GM23338 (cell line): ENCODE measurements at regions not wholly inside any gene's neighbourhood (a gene's known extent, or its start where the extent isn't known, plus 50 kb on each side); places are given as distances from the start of the nearest gene placed in this dataset.

Experiments used
- ATAC-seq: fragments of 200-7000 bp; cut with Tn5 transposase; 3 replicates; pipeline ENCODE4 v1.9.1; 2020
- DNase-seq: peaks from one replicate; pipeline ENCODE4 v3.0.0-alpha.2; 2015; ENCODE audit warnings: low spot score
- H2AFZ ChIP-seq: fragments of 200-600 bp; sonication (generic); 2 replicates; pipeline ENCODE4 v1.8.0; 2016; ENCODE audit warnings: antibody characterized with exemption, mild to moderate bottlenecking, moderate library complexity
- H3F3A ChIP-seq: fragments of 200-600 bp; sonication (generic); replicated peaks from 2 replicates; pipeline ENCODE4 v1.8.0; 2017; ENCODE audit warnings: antibody characterized with exemption, mixed run types, low read depth
- H3K27ac ChIP-seq: fragments of 200-600 bp; sonication (generic); 2 replicates; pipeline ENCODE4 v1.6.1; 2016; ENCODE audit warnings: low read depth
- H3K27me3 ChIP-seq: fragments of 200-600 bp; sonication (generic); 2 replicates; pipeline ENCODE4 v1.8.0; 2016; ENCODE audit warnings: mild to moderate bottlenecking, mixed run types, moderate library complexity; ENCODE audit not compliant: insufficient read depth
- H3K36me3 ChIP-seq: fragments of 200-600 bp; sonication (generic); 2 replicates; pipeline ENCODE4 v1.8.0; 2016; ENCODE audit warnings: mild to moderate bottlenecking; ENCODE audit not compliant: insufficient read depth
- H3K4me1 ChIP-seq: fragments of 200-600 bp; sonication (generic); 2 replicates; pipeline ENCODE4 v1.8.0; 2016; ENCODE audit warnings: mild to moderate bottlenecking, moderate library complexity; ENCODE audit not compliant: insufficient read depth
- H3K4me2 ChIP-seq: fragments of 200-600 bp; sonication (generic); 2 replicates; pipeline ENCODE4 v1.7.1; 2017; ENCODE audit warnings: mixed run types
- H3K4me3 ChIP-seq: fragments of 200-600 bp; sonication (generic); 2 replicates; pipeline ENCODE4 v1.6.1; 2016; ENCODE audit warnings: mixed run types
- H3K79me2 ChIP-seq: fragments of 200-600 bp; sonication (generic); replicated peaks from 2 replicates; pipeline ENCODE4 v1.8.0; 2017; ENCODE audit warnings: mild to moderate bottlenecking; ENCODE audit not compliant: insufficient read depth
- H3K9me2 ChIP-seq: fragments of 200-600 bp; sonication (generic); 2 replicates; pipeline ENCODE4 v1.8.0; 2017; ENCODE audit not compliant: insufficient read depth
- H4K20me1 ChIP-seq: fragments of 200-600 bp; sonication (generic); replicated peaks from 2 replicates; pipeline ENCODE4 v1.8.0; 2017; ENCODE audit warnings: mild to moderate bottlenecking; ENCODE audit not compliant: insufficient read depth
- H3K27ac Mint-ChIP-seq: 2 replicates; pipeline ENCODE4 v1.8.0; 2020; ENCODE audit warnings: inconsistent platforms, mild to moderate bottlenecking, moderate library complexity, mixed read lengths
- H3K27me3 Mint-ChIP-seq: 3 replicates; pipeline ENCODE4 v1.8.0; 2022; ENCODE audit warnings: low read depth, mild to moderate bottlenecking, moderate library complexity, mixed read lengths, inconsistent platforms; ENCODE audit not compliant: insufficient read depth, poor library complexity
- H3K36me3 Mint-ChIP-seq: 3 replicates; pipeline ENCODE4 v1.8.0; 2021; ENCODE audit warnings: low read depth, mild to moderate bottlenecking, inconsistent platforms, moderate library complexity, mixed read lengths
- H3K4me1 Mint-ChIP-seq: 3 replicates; pipeline ENCODE4 v1.8.0; 2020; ENCODE audit warnings: mild to moderate bottlenecking, inconsistent platforms, mixed read lengths
- H3K4me3 Mint-ChIP-seq: 3 replicates; pipeline ENCODE4 v1.8.0; 2021; ENCODE audit warnings: moderate library complexity, mild to moderate bottlenecking, inconsistent platforms, mixed read lengths
- H3K9me3 Mint-ChIP-seq: 3 replicates; pipeline ENCODE4 v1.8.0; 2020; ENCODE audit warnings: moderate library complexity, mild to moderate bottlenecking, inconsistent platforms, mixed read lengths
- CREB1 ChIP-seq: fragments of 250-450 bp; sonication (Bioruptor Pico); IDR thresholded peaks from 2 replicates; pipeline ENCODE4 v1.5.0; 2020; ENCODE audit warnings: low read depth, mild to moderate bottlenecking, moderate library complexity
- CTCF ChIP-seq, 2 experiments: fragments of 200-600 bp in 1 of 2; sonication (generic) in 1 of 2; conservative IDR thresholded peaks; 2 replicates each; pipeline versions ENCODE4 v1.5.1 to v1.6.1; 2016 to 2017; ENCODE audit warnings: antibody characterized with exemption in 2 of 2, low read depth in 2 of 2, mild to moderate bottlenecking in 2 of 2, moderate library complexity in 1 of 2
- ZNF462 ChIP-seq: fragments of 250-450 bp; sonication (Bioruptor Pico); IDR thresholded peaks from 2 replicates; pipeline ENCODE4 v1.5.0; 2020; ENCODE audit warnings: mild to moderate bottlenecking, moderate library complexity

GRCh38 chr1:106207185-106207584, 849.3 kb upstream of the PRMT6 start:
- H3K79me2 ChIP-seq, result no peaks in the 10 kb centered on the region
- H3K27ac ChIP-seq, result no peak overlapping the region
- Mint-ChIP-seq H3K36me3 (no peaks in the 10 kb centered on the region), H3K27ac (no peak overlapping the region), H3K9me3 (no peaks in the 10 kb centered on the region), H3K4me1 (peaks cover 3% of the 10 kb centered on the region; the same call in 2 of the 3 replicates), H3K27me3 (no peaks in the 10 kb centered on the region), H3K4me3 (no peak overlapping the region)
- no peak overlapping the region for H2AFZ ChIP-seq
- no peaks in the 10 kb centered on the region for H3K27me3 ChIP-seq
- no peaks in the 10 kb centered on the region for H4K20me1 ChIP-seq
- H3F3A ChIP-seq, result no peaks in the 10 kb centered on the region
- H3K4me1 ChIP-seq, result peaks cover 4% of the 10 kb centered on the region; the same call in 1 of the 2 replicates
- no peak overlapping the region for H3K4me3 ChIP-seq
- H3K36me3 ChIP-seq, result no peaks in the 10 kb centered on the region
- no peak for TF ChIP-seq CTCF (conservative IDR thresholded peaks at IDR 0.05; ENCODE audit: low read depth in 2 of 2)
- DNase-seq (no peak), ATAC-seq (no peak)
- H3K9me2 ChIP-seq, result no peaks in the 10 kb centered on the region
- H3K4me2 ChIP-seq, result no peak overlapping the region

- Mint-ChIP-seq H3K27me3 (no peaks in the 10 kb centered on the region), H3K4me1 (no peaks in the 10 kb centered on the region)
Observed at GRCh38 chr1:106217765-106218164, 838.7 kb upstream of the PRMT6 start.

GRCh38 chr1:106222403-106222802, 834.1 kb upstream of the PRMT6 start:
- ATAC-seq (no peak), DNase-seq (peak; percentile 6)
- Histone ChIP-seq H3K27me3 (no peaks in the 10 kb centered on the region), H3K79me2 (no peaks in the 10 kb centered on the region), H3F3A (no peaks in the 10 kb centered on the region), H3K9me2 (no peaks in the 10 kb centered on the region), H3K27ac (no peak overlapping the region), H3K4me1 (no peaks in the 10 kb centered on the region), H3K4me3 (no peak overlapping the region), H3K4me2 (no peak overlapping the region), H4K20me1 (no peaks in the 10 kb centered on the region), H3K36me3 (no peaks in the 10 kb centered on the region), H2AFZ (no peak overlapping the region)
- no peaks in the 10 kb centered on the region for H3K27me3 Mint-ChIP-seq
- H3K36me3 Mint-ChIP-seq, result no peaks in the 10 kb centered on the region
- H3K9me3 Mint-ChIP-seq, result no peaks in the 10 kb centered on the region
- no peak overlapping the region for H3K27ac Mint-ChIP-seq
- H3K4me1 Mint-ChIP-seq, result no peaks in the 10 kb centered on the region
- no peak overlapping the region for H3K4me3 Mint-ChIP-seq
- no peak for TF ChIP-seq ZNF462 (CRISPR knock-in tag)

More at GRCh38 chr1:106217765-106218164, 838.7 kb upstream of the PRMT6 start:
- DNase-seq (peak; percentile 30), ATAC-seq (no peak)
- no peak overlapping the region for H3K27ac ChIP-seq
- no peaks in the 10 kb centered on the region for H3K36me3 Mint-ChIP-seq
- H2AFZ ChIP-seq, result no peak overlapping the region
- H3K9me3 Mint-ChIP-seq, result no peaks in the 10 kb centered on the region
- H3K27ac Mint-ChIP-seq, result no peak overlapping the region
- no peak overlapping the region for H3K4me3 Mint-ChIP-seq
- H3K9me2 ChIP-seq, result no peaks in the 10 kb centered on the region
- no peaks in the 10 kb centered on the region for H3K4me1 ChIP-seq
- H3F3A ChIP-seq, result no peaks in the 10 kb centered on the region
- H3K27me3 ChIP-seq, result no peaks in the 10 kb centered on the region
- H3K36me3 ChIP-seq, result no peaks in the 10 kb centered on the region
- TF ChIP-seq CTCF (conservative IDR thresholded peaks at IDR 0.05; ENCODE audit: low read depth in 2 of 2) (peak in 1 of 2 experiments; percentile 57; a peak in 2 of 4 replicates), CREB1 (CRISPR knock-in tag) (no peak)
- H3K4me2 ChIP-seq, result no peak overlapping the region
- no peaks in the 10 kb centered on the region for H4K20me1 ChIP-seq
- no peaks in the 10 kb centered on the region for H3K79me2 ChIP-seq
- no peak overlapping the region for H3K4me3 ChIP-seq
